ENCODE measurements at regions not wholly inside any gene's neighbourhood (a gene's known extent, or its start where the extent isn't known, plus 50 kb on each side); places are given as distances from the start of the nearest gene placed in this dataset.

- TF ChIP-seq GATA2 (IDR thresholded peaks at IDR 0.05; ENCODE audit: low read depth, low read length) (no peak), GATA3 (IDR thresholded peaks at IDR 0.05; ENCODE audit: low read depth, low read length) (no peak)
Measured at GRCh38 chr5:147180751-147181150, 54.1 kb upstream of the STK32A start.

Data from SH-SY5Y (cell line).